ENCODE measurements at regions not wholly inside any gene's neighbourhood (a gene's known extent, or its start where the extent isn't known, plus 50 kb on each side); places are given as distances from the start of the nearest gene placed in this dataset.

DNA sequence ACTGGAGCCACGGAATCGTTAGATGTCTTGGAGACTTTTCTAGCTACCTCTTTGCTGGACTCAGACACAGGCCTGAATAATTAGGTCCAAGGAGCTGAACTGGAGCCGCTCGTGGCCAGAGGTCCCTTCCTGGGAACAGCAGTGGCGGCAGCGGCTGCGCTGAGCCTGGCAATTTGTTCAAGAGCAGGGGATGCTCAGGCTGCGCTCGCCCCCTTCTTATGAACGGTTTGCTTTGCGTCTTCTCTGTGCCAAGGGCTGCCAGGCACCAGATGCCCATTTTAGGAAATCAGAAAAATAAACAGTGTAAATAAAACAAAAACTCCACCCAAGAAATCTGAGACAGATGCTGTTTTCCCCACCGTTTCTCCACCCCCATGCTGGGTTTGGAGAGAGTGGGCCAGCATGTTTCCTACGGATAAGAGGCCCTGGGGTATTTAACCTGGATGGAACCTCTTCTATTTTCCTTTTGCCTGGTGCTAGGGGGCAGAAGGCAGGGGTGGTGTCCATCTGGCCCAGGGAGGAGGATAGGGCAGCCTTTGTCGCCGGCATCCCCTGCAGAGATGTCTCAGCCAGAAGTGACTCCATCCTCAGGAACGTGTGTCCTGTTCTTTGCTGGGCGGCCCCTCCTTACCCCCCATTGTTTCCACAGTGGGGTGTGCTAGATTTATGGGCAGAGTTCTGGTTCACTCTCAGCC, 163.4 kb downstream of the SEC14L1 start:
- intact Hi-C loops (cut with micrococcal nuclease): no loop called here
- Histone ChIP-seq H3K9me3 (ENCODE audit: low read length) (no peaks in the 10 kb centered on the region), H3K36me3 (ENCODE audit: low read depth, low read length) (peaks cover 45% of the 10 kb centered on the region), H3K79me2 (ENCODE audit: low read length) (peaks cover 91% of the 10 kb centered on the region), H3K4me3 (ENCODE audit: low read length) (no peak overlapping the region), H3K4me2 (ENCODE audit: low read length) (no peak overlapping the region), H3K4me1 (ENCODE audit: insufficient read depth, low read length) (peaks cover 25% of the 10 kb centered on the region), H3K27ac (ENCODE audit: low read length) (0 out of 2 replicates have a peak overlapping the region, but pooled peaks have one; percentile 6), H3F3A (ENCODE audit: low read length, unreplicated experiment) (no peaks in the 10 kb centered on the region), H3K27me3 (ENCODE audit: low read length) (no peaks in the 10 kb centered on the region), H2AFZ (ENCODE audit: low read length) (no peak overlapping the region), H3K9me2 (replicated peaks; ENCODE audit: low read length) (no peaks in the 10 kb centered on the region), H4K20me1 (ENCODE audit: low read length) (peaks cover 69% of the 10 kb centered on the region), H3K9ac (ENCODE audit: low read length) (no peak overlapping the region)
- ATAC-seq: no peak
- no peak for TF ChIP-seq EZH2 (IDR thresholded peaks at IDR 0.05; ENCODE audit: low read length, unreplicated experiment)
- no peak for TF ChIP-seq EZH2phosphoT487 (IDR thresholded peaks at IDR 0.05; ENCODE audit: borderline replicate concordance, low read length)
- TF ChIP-seq, protein P1, sequence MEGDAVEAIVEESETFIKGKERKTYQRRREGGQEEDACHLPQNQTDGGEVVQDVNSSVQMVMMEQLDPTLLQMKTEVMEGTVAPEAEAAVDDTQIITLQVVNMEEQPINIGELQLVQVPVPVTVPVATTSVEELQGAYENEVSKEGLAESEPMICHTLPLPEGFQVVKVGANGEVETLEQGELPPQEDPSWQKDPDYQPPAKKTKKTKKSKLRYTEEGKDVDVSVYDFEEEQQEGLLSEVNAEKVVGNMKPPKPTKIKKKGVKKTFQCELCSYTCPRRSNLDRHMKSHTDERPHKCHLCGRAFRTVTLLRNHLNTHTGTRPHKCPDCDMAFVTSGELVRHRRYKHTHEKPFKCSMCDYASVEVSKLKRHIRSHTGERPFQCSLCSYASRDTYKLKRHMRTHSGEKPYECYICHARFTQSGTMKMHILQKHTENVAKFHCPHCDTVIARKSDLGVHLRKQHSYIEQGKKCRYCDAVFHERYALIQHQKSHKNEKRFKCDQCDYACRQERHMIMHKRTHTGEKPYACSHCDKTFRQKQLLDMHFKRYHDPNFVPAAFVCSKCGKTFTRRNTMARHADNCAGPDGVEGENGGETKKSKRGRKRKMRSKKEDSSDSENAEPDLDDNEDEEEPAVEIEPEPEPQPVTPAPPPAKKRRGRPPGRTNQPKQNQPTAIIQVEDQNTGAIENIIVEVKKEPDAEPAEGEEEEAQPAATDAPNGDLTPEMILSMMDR (conservative IDR thresholded peaks at IDR 0.05; ENCODE audit: low read depth, low read length): no peak
- ChIA-PET CTCF (no interaction called here), POLR2A (ENCODE audit: unreplicated experiment) (interaction anchor here (0.6 to 0.7 kb wide), 2 partner anchors 19 to 130 kb away, joined by 4 to 6 read pairs; no protein-coding TSS in a partner anchor)
- no TSS peak for BruUV-seq (replicated peaks)
- DNase-seq: no peak

- H3K36me3 ChIP-seq (ENCODE audit: low read depth, low read length): peaks cover 44% of the 10 kb centered on the region
- H3K4me2 ChIP-seq (ENCODE audit: low read length): no peak overlapping the region
- TF ChIP-seq, protein P1 (conservative IDR thresholded peaks at IDR 0.05; ENCODE audit: low read depth, low read length): no peak
- TF ChIP-seq EZH2phosphoT487 (IDR thresholded peaks at IDR 0.05; ENCODE audit: borderline replicate concordance, low read length): no peak
- no peak for TF ChIP-seq EZH2 (IDR thresholded peaks at IDR 0.05; ENCODE audit: low read length, unreplicated experiment)
- H4K20me1 ChIP-seq (ENCODE audit: low read length): peaks cover 67% of the 10 kb centered on the region
- ATAC-seq (no peak), DNase-seq (no peak)
- POLR2A ChIA-PET (ENCODE audit: unreplicated experiment): no interaction called here
- H3K9ac ChIP-seq (ENCODE audit: low read length): no peak overlapping the region
- BruUV-seq (replicated peaks): no TSS peak
- H3K4me3 ChIP-seq (ENCODE audit: low read length): no peak overlapping the region
- peaks cover 91% of the 10 kb centered on the region for H3K79me2 ChIP-seq (ENCODE audit: low read length)
- peaks cover 28% of the 10 kb centered on the region for H3K4me1 ChIP-seq (ENCODE audit: insufficient read depth, low read length)
- CTCF ChIA-PET: no interaction called here
- intact Hi-C loops (cut with micrococcal nuclease): no loop called here
- no peaks in the 10 kb centered on the region for H3K27me3 ChIP-seq (ENCODE audit: low read length)
- H3K9me3 ChIP-seq (ENCODE audit: low read length): no peaks in the 10 kb centered on the region
- no peaks in the 10 kb centered on the region for H3F3A ChIP-seq (ENCODE audit: low read length, unreplicated experiment)
- H3K9me2 ChIP-seq (replicated peaks; ENCODE audit: low read length): no peaks in the 10 kb centered on the region
- H2AFZ ChIP-seq (ENCODE audit: low read length): no peak overlapping the region
- no peak overlapping the region for H3K27ac ChIP-seq (ENCODE audit: low read length)
Observed at GRCh38 chr17:77304746-77305473, 164.1 kb downstream of the SEC14L1 start.

Data from PC-3 (cell line).